Right lobe of liver (tissue), 4 donors: ENCODE measurements at regions not wholly inside any gene's neighbourhood (a gene's known extent, or its start where the extent isn't known, plus 50 kb on each side); places are given as distances from the start of the nearest gene placed in this dataset.

Experiments
- CTCF ChIP-seq, 4 donors: fragments of 200-600 bp in 3 of 4; fragments of 450-650 bp in 1 of 4; IDR thresholded peaks; one replicate each; pipeline versions ENCODE4 v1.5.1 to v1.8.0; 2016 to 2022; ENCODE audit warnings: antibody characterized with exemption in 4 of 4, mild to moderate bottlenecking in 2 of 4
- POLR2A ChIP-seq: fragments of 450-650 bp; IDR thresholded peaks from one replicate; pipeline ENCODE4 v1.6.1; 2017; ENCODE audit warnings: antibody characterized with exemption, mild to moderate bottlenecking
- donor health status: DM: no; HTN: no; CAD: no.
- donor health status: DM: no; HTN: no; CAD: no.
- donor health status: DM: no; HTN: yes; CAD: no.

DNA sequence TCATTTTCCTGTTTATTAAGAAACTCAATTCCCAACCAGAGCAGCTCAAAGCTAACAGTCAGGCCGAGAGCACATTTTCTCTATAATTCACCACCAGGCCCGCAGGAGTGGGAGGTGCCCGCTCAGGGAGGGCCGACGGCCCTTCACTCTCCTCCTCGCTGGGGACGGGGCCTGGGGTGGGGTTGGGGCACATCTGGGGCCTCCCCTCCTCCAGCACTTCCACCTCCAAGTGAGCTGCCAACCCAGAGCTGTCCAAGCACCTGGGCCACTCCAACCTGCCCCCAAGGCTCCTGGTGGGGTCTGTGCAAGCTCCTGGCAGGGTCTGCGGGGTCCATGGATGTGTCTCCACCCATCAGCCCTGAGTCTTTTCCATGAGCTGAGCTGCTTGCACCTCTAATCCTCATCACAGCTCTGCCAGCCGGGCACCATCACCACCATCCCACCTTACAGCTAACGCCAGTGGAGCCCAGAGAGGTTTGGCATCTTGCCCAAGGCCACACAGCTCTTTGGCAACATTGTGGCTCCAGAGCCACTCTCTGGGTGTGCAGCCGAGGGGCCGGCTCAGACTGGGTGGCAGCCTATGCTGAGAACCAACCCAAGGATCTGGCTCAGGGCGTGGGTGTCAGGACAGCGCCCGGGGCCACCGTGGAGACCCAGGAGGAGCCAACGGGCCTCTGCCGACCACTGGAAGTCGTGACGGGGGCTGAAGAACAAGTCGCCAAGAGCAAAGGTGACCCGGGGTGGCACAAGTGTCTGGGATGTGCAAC is 193.5 kb downstream of the BRD1 start:
- TF ChIP-seq CTCF (IDR thresholded peaks at IDR 0.05) = no peak
- no peak for TF ChIP-seq POLR2A
